Transverse colon (tissue), 4 donors: ENCODE measurements at regions not wholly inside any gene's neighbourhood (a gene's known extent, or its start where the extent isn't known, plus 50 kb on each side); places are given as distances from the start of the nearest gene placed in this dataset.

Experiments used
- POLR2A ChIP-seq: fragments of 450-650 bp; IDR thresholded peaks from one replicate; pipeline ENCODE4 v1.6.1; 2016; ENCODE audit warnings: antibody characterized with exemption, mild to moderate bottlenecking, moderate library complexity
- POLR2AphosphoS5 ChIP-seq, 3 donors: sonication (generic); formaldehyde crosslinking; IDR thresholded peaks; one replicate each; pipeline ENCODE4 v1.6.1; 2016; ENCODE audit warnings: antibody characterized with exemption in 3 of 3
- TF ChIP-seq, protein P1 (sequence below), 5 experiments: fragments of 200-600 bp in 3 of 5; fragments of 450-650 bp in 2 of 5; sonication (generic) in 3 of 5; IDR thresholded peaks; 1 replicate in 2 of 5; 2 replicates in 3 of 5; pipeline ENCODE4 v1.5.1; 2016 to 2017; ENCODE audit warnings: antibody characterized with exemption in 5 of 5, inconsistent platforms in 3 of 5, mild to moderate bottlenecking in 2 of 5, moderate library complexity in 1 of 5

DNA sequence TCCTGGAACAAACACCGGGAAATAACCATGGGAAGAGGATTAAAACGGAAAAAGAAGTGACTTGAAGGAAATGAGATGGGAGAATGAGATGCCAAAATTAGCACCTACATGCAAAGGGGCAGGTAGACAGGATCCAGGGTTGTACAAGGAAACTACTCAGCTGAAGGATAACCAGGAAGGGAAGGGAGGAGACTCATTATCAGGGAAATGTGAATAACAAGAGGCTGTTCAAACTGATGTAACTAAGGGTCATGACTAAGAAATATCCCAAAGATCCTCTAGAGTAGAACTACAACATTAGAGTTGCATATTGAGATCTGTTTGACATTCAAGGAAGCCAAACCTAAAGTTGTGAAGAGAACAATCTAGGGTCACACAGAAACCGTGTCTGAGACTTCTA, 166.2 kb upstream of the SP8 start:
- TF ChIP-seq POLR2AphosphoS5 (IDR thresholded peaks at IDR 0.05) (no peak), POLR2A (no peak)
- TF ChIP-seq, protein P1, sequence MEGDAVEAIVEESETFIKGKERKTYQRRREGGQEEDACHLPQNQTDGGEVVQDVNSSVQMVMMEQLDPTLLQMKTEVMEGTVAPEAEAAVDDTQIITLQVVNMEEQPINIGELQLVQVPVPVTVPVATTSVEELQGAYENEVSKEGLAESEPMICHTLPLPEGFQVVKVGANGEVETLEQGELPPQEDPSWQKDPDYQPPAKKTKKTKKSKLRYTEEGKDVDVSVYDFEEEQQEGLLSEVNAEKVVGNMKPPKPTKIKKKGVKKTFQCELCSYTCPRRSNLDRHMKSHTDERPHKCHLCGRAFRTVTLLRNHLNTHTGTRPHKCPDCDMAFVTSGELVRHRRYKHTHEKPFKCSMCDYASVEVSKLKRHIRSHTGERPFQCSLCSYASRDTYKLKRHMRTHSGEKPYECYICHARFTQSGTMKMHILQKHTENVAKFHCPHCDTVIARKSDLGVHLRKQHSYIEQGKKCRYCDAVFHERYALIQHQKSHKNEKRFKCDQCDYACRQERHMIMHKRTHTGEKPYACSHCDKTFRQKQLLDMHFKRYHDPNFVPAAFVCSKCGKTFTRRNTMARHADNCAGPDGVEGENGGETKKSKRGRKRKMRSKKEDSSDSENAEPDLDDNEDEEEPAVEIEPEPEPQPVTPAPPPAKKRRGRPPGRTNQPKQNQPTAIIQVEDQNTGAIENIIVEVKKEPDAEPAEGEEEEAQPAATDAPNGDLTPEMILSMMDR (IDR thresholded peaks at IDR 0.05), result no peak
